ENCODE measurements at regions not wholly inside any gene's neighbourhood (a gene's known extent, or its start where the extent isn't known, plus 50 kb on each side); places are given as distances from the start of the nearest gene placed in this dataset.

- ChIA-PET POLR2A (no interaction called here), CTCF (no interaction called here)
- TF ChIP-seq CTCF (IDR thresholded peaks at IDR 0.05; ENCODE audit: control extremely low read depth, extremely low read depth, low read depth, missing control alignments) = no peak
- no peak for DNase-seq (ENCODE audit: extremely low spot score)
These were observed 1246.0 kb upstream of the CITED2 start for GRCh38 chr6:140620496-140620895.

GRCh38 chr6:140609956-140610355, 1235.5 kb upstream of the CITED2 start:
- ChIA-PET CTCF (no interaction called here), POLR2A (no interaction called here)
- no peak for DNase-seq (ENCODE audit: extremely low spot score)
- no peak for TF ChIP-seq CTCF (IDR thresholded peaks at IDR 0.05; ENCODE audit: control extremely low read depth, extremely low read depth, low read depth, missing control alignments)

GRCh38 chr6:140609321-140609720, 1234.9 kb upstream of the CITED2 start:
- CTCF ChIA-PET = no interaction called here
- no peak for TF ChIP-seq CTCF (IDR thresholded peaks at IDR 0.05; ENCODE audit: control extremely low read depth, extremely low read depth, low read depth, missing control alignments)
- POLR2A ChIA-PET = no interaction called here
- no peak for DNase-seq (ENCODE audit: extremely low spot score)

GRCh38 chr6:140604786-140605185, 1230.3 kb upstream of the CITED2 start:
- DNase-seq (ENCODE audit: extremely low spot score) = no peak
- no peak for TF ChIP-seq CTCF (IDR thresholded peaks at IDR 0.05; ENCODE audit: control extremely low read depth, extremely low read depth, low read depth, missing control alignments)
- ChIA-PET CTCF (interaction anchor here (1.0 kb wide), 1 partner anchor 10 kb away, joined by 4 read pairs; no protein-coding TSS in a partner anchor), POLR2A (no interaction called here)

GRCh38 chr6:140602431-140603248, 1228.2 kb upstream of the CITED2 start:
- POLR2A ChIA-PET = no interaction called here
- CTCF ChIA-PET = interaction anchor here (0.9 kb wide), 1 partner anchor 12 kb away, joined by 3 read pairs; no protein-coding TSS in a partner anchor
- DNase-seq (ENCODE audit: extremely low spot score) = no peak
- TF ChIP-seq CTCF (IDR thresholded peaks at IDR 0.05; ENCODE audit: control extremely low read depth, extremely low read depth, low read depth, missing control alignments) = no peak

- no peak for TF ChIP-seq CTCF (IDR thresholded peaks at IDR 0.05; ENCODE audit: control extremely low read depth, extremely low read depth, low read depth, missing control alignments)
- DNase-seq (ENCODE audit: extremely low spot score) = no peak
- ChIA-PET CTCF (interaction anchor here (1.0 kb wide), 1 partner anchor 26 kb away, joined by 3 read pairs; no protein-coding TSS in a partner anchor), POLR2A (no interaction called here)
These were observed 1226.8 kb upstream of the CITED2 start for GRCh38 chr6:140601021-140601808.
